IMR-90 (cell line): ENCODE measurements at regions not wholly inside any gene's neighbourhood (a gene's known extent, or its start where the extent isn't known, plus 50 kb on each side); places are given as distances from the start of the nearest gene placed in this dataset.
"Not testable (repeated sequence)": the region's sequence is repeated elsewhere in the genome, so short reads cannot be mapped to it uniquely, and the experiment has no call there.

ENCODE experiments used
- ATAC-seq: fragments of 200-7000 bp; cut with Tn5 transposase; 2 replicates; pipeline ENCODE4 v1.9.1; 2020; ENCODE audit warnings: low read depth, mild to moderate bottlenecking, moderate library complexity
- BruUV-seq: library from RNA; stranded (reverse); fragments of 400-500 nt; replicated peaks from 2 replicates; lab custom pipeline; 2021; lab: Mats Ljungman, UMichigan
- CTCF ChIA-PET: fragments of 300-600 bp; formaldehyde crosslinking; extraction: SDS; loops from one replicate; lab custom pipeline; 2021; ENCODE audit warnings: antibody characterized with exemption; lab: Yijun Ruan, JAX
- POLR2A ChIA-PET: fragments of 300-600 bp; sonication (Branson Sonifier 250); formaldehyde crosslinking; loops from one replicate; lab custom pipeline; 2022; ENCODE audit warnings: antibody characterized with exemption; ENCODE audit not compliant: unreplicated experiment; lab: Charles Lee
- DNase-seq: peaks from one replicate; pipeline ENCODE4 v3.0.0; 2013
- H2AFZ ChIP-seq: replicated peaks from 2 replicates; pipeline ENCODE3; 2013; ENCODE audit warnings: low read length, mild to moderate bottlenecking; ENCODE audit not compliant: poor library complexity
- H2AK5ac ChIP-seq: 2 replicates; pipeline ENCODE4 v1.6.1; 2013; ENCODE audit warnings: low read depth, low read length, inconsistent platforms
- H2AK9ac ChIP-seq: replicated peaks from 2 replicates; pipeline ENCODE3; 2013; ENCODE audit warnings: mild to moderate bottlenecking, low read depth, low read length, moderate library complexity; ENCODE audit not compliant: poor library complexity
- H2BK120ac ChIP-seq: 2 replicates; pipeline ENCODE4 v1.6.1; 2013; ENCODE audit warnings: low read depth, low read length, inconsistent platforms
- H2BK15ac ChIP-seq: 3 replicates; pipeline ENCODE4 v1.6.1; 2013; ENCODE audit warnings: low read depth, low read length, inconsistent platforms
- H2BK20ac ChIP-seq: 2 replicates; pipeline ENCODE4 v1.6.1; 2013; ENCODE audit warnings: low read depth, mild to moderate bottlenecking, inconsistent platforms, low read length, moderate library complexity
- H2BK5ac ChIP-seq: 2 replicates; pipeline ENCODE4 v1.6.1; 2013; ENCODE audit warnings: mild to moderate bottlenecking, low read depth, low read length, inconsistent platforms; ENCODE audit not compliant: poor library complexity, severe bottlenecking
- H3K14ac ChIP-seq: replicated peaks from 2 replicates; pipeline ENCODE4 v1.6.1; 2013; ENCODE audit warnings: low read depth, low read length, inconsistent platforms
- H3K18ac ChIP-seq: 2 replicates; pipeline ENCODE4 v1.6.1; 2013; ENCODE audit warnings: low read depth, low read length, control low read depth
- H3K23ac ChIP-seq: 2 replicates; pipeline ENCODE4 v1.6.1; 2013; ENCODE audit warnings: low read depth, low read length, inconsistent platforms
- H3K27ac ChIP-seq: 2 replicates; pipeline ENCODE4 v1.5.1; 2013; ENCODE audit warnings: mild to moderate bottlenecking, control low read depth, low read length; ENCODE audit not compliant: insufficient read depth
- H3K27me3 ChIP-seq: 2 replicates; pipeline ENCODE4 v1.6.1; 2013; ENCODE audit warnings: low read length; ENCODE audit not compliant: control insufficient read depth, insufficient read depth
- H3K36me3 ChIP-seq: 2 replicates; pipeline ENCODE4 v1.6.1; 2013; ENCODE audit warnings: low read length, mixed read lengths; ENCODE audit not compliant: control insufficient read depth, insufficient read depth
- H3K4ac ChIP-seq: 2 replicates; pipeline ENCODE4 v1.6.1; 2013; ENCODE audit warnings: low read depth, low read length, inconsistent platforms
- H3K4me1 ChIP-seq: 2 replicates; pipeline ENCODE4 v1.6.1; 2013; ENCODE audit warnings: low read length, mixed read lengths; ENCODE audit not compliant: control insufficient read depth, insufficient read depth
- H3K4me2 ChIP-seq: 2 replicates; pipeline ENCODE4 v1.6.1; 2013; ENCODE audit warnings: low read depth, mild to moderate bottlenecking, control low read depth, low read length, moderate library complexity
- H3K4me3 ChIP-seq: 2 replicates; pipeline ENCODE4 v1.5.1; 2013; ENCODE audit warnings: low read depth, mild to moderate bottlenecking, control low read depth, low read length, moderate library complexity; ENCODE audit not compliant: insufficient read depth
- H3K56ac ChIP-seq: 2 replicates; pipeline ENCODE4 v1.6.1; 2013; ENCODE audit warnings: low read length, inconsistent platforms; ENCODE audit not compliant: insufficient read depth; ENCODE audit errors: extremely low read depth
- H3K79me1 ChIP-seq, 2 experiments: 2 replicates each; pipeline ENCODE4 v1.6.1; 2013; ENCODE audit warnings: low read length in 2 of 2, inconsistent platforms in 1 of 2, low read depth in 1 of 2
- H3K9ac ChIP-seq: 2 replicates; pipeline ENCODE4 v1.6.1; 2013; ENCODE audit warnings: low read depth, low read length, control low read depth
- H3K9me1 ChIP-seq: 2 replicates; pipeline ENCODE4 v1.6.1; 2013; ENCODE audit warnings: low read length, inconsistent platforms; ENCODE audit not compliant: insufficient read depth
- H3K9me3 ChIP-seq: 2 replicates; pipeline ENCODE4 v1.6.1; 2013; ENCODE audit warnings: low read length; ENCODE audit not compliant: control insufficient read depth, insufficient read depth
- H4K20me1 ChIP-seq: 2 replicates; pipeline ENCODE4 v1.6.1; 2013; ENCODE audit warnings: low read length, inconsistent platforms; ENCODE audit not compliant: insufficient read depth
- H4K5ac ChIP-seq: 2 replicates; pipeline ENCODE4 v1.6.1; 2013; ENCODE audit warnings: mild to moderate bottlenecking, low read depth, low read length, control low read depth
- H4K8ac ChIP-seq, 2 experiments: 2 replicates each; pipeline ENCODE4 v1.6.1; 2013; ENCODE audit warnings: low read depth in 2 of 2, low read length in 2 of 2, control low read depth in 1 of 2, inconsistent platforms in 1 of 2
- H4K91ac ChIP-seq: 2 replicates; pipeline ENCODE4 v1.6.1; 2013; ENCODE audit warnings: low read depth, low read length, inconsistent platforms; ENCODE audit not compliant: insufficient read depth
- BHLHE40 ChIP-seq: fragments of 150-350 bp; IDR thresholded peaks from 2 replicates; pipeline ENCODE4 v1.6.1; 2016; ENCODE audit warnings: mild to moderate bottlenecking, low read depth, low read length
- FOS ChIP-seq: fragments of 150-350 bp; IDR thresholded peaks from 2 replicates; pipeline ENCODE4 v1.6.1; 2016; ENCODE audit warnings: low read depth, low read length
- MAFK ChIP-seq: IDR thresholded peaks from 2 replicates; pipeline ENCODE4 v1.6.1; 2012; ENCODE audit warnings: low read depth, low read length, improper control_type of control experiment
- MAZ ChIP-seq: IDR thresholded peaks from 2 replicates; pipeline ENCODE4 v1.6.1; 2012; ENCODE audit warnings: low read depth, mild to moderate bottlenecking, low read length, improper control_type of control experiment, moderate library complexity, borderline replicate concordance
- POLR2A ChIP-seq: IDR thresholded peaks from 2 replicates; pipeline ENCODE4 v1.6.1; 2012; ENCODE audit warnings: mild to moderate bottlenecking, low read depth, low read length
- RCOR1 ChIP-seq: IDR thresholded peaks from 2 replicates; pipeline ENCODE4 v1.6.1; 2012; ENCODE audit warnings: mild to moderate bottlenecking, low read length, improper control_type of control experiment; ENCODE audit not compliant: insufficient replicate concordance
- SMC3 ChIP-seq: fragments of 150-350 bp; IDR thresholded peaks from 2 replicates; pipeline ENCODE4 v1.6.1; 2016; ENCODE audit warnings: low read depth, mild to moderate bottlenecking, antibody characterized with exemption, low read length, moderate library complexity
- WGBS, 2 experiments: methylation state at CpG; one replicate each; pipeline versions ENCODE4 v1.1.5 to v1.1.7; 2013; ENCODE audit warnings: missing lambda C conversion rate in 2 of 2; ENCODE audit not compliant: insufficient read length in 1 of 2; ENCODE audit errors: extremely low coverage in 2 of 2; 5-methylcytosine and 5-hydroxymethylcytosine counted together
- dilution Hi-C: fragments of 300-500 bp; cut with HindIII; formaldehyde crosslinking; loops from one replicate; pipeline ENCODE4 v1.14.3; 2018; ENCODE audit warnings: low sequenced_read_pairs; ENCODE audit not compliant: unreplicated experiment
- in situ Hi-C: fragments of 300-500 bp; cut with MboI; formaldehyde crosslinking; loops from 3 replicates; pipeline ENCODE4 v1.14.3; 2019; ENCODE audit warnings: low sequenced_read_pairs, inconsistent platforms, mixed read lengths
- intact Hi-C: fragments of 100-400 bp; cut with micrococcal nuclease; formaldehyde crosslinking; loops from 2 replicates; pipeline ENCODE4 v1.10.0; 2022
- TF ChIP-seq, protein P1 (sequence below): conservative IDR thresholded peaks from 2 replicates; pipeline ENCODE4 v1.5.1; 2012; ENCODE audit warnings: mild to moderate bottlenecking, low read depth, low read length, improper control_type of control experiment

DNA sequence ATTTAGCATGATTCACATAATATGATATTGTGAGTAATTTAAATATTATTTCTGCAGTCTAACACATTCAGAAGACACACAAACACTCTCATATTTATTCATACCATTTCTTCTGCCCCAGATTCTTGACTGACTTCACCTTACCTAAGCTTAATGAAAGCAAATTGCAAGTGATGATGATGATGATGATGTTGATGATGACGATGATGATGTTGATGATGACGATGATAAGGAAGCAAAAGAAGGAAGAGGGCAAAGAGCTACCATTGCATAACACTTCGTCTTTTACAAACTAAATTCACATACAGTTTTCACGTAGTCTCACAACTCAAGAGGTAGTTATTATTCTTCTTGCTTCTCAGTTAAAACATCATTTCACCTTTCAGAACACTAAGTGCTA is 404.7 kb downstream of the NAF1 start:
- H4K8ac ChIP-seq: no peak overlapping the region
- H3K18ac ChIP-seq: no peak overlapping the region
- H3K27me3 ChIP-seq: no peaks in the 10 kb centered on the region
- intact Hi-C loops: no loop called here
- H2AK5ac ChIP-seq: no peak overlapping the region
- in situ Hi-C loops: no loop called here
- peaks cover 4% of the 10 kb centered on the region for H3K9me3 ChIP-seq
- H4K91ac ChIP-seq: no peak overlapping the region
- H3K23ac ChIP-seq: no peak overlapping the region
- no peak overlapping the region for H2BK5ac ChIP-seq
- DNase-seq (no peak), ATAC-seq (no peak)
- H3K79me1 ChIP-seq: no peaks in the 10 kb centered on the region
- no peaks in the 10 kb centered on the region for H3K4me1 ChIP-seq
- no peak overlapping the region for H2BK15ac ChIP-seq
- WGBS, 2 experiments: 100% methylated on average over 2 of the region's 4 CpGs; no CpG with 5 or more reads in 1 of the 2 experiments
- H2BK20ac ChIP-seq: no peak overlapping the region
- H3K9me1 ChIP-seq: no peaks in the 10 kb centered on the region
- no peak overlapping the region for H3K4ac ChIP-seq
- ChIA-PET POLR2A (no interaction called here), CTCF (no interaction called here)
- H3K4me2 ChIP-seq: no peak overlapping the region
- H3K9ac ChIP-seq: no peak overlapping the region
- no peak overlapping the region for H2BK120ac ChIP-seq
- H3K4me3 ChIP-seq: no peak overlapping the region
- TF ChIP-seq, protein P1, sequence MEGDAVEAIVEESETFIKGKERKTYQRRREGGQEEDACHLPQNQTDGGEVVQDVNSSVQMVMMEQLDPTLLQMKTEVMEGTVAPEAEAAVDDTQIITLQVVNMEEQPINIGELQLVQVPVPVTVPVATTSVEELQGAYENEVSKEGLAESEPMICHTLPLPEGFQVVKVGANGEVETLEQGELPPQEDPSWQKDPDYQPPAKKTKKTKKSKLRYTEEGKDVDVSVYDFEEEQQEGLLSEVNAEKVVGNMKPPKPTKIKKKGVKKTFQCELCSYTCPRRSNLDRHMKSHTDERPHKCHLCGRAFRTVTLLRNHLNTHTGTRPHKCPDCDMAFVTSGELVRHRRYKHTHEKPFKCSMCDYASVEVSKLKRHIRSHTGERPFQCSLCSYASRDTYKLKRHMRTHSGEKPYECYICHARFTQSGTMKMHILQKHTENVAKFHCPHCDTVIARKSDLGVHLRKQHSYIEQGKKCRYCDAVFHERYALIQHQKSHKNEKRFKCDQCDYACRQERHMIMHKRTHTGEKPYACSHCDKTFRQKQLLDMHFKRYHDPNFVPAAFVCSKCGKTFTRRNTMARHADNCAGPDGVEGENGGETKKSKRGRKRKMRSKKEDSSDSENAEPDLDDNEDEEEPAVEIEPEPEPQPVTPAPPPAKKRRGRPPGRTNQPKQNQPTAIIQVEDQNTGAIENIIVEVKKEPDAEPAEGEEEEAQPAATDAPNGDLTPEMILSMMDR: no peak
- TF ChIP-seq SMC3 (no peak), MAFK (no peak), FOS (no peak), POLR2A (no peak), MAZ (no peak), RCOR1 (no peak), BHLHE40 (no peak)
- H4K5ac ChIP-seq: no peak overlapping the region
- no peak overlapping the region for H3K27ac ChIP-seq
- no peak overlapping the region for H3K56ac ChIP-seq
- no peak overlapping the region for H2AK9ac ChIP-seq
- no peaks in the 10 kb centered on the region for H4K20me1 ChIP-seq
- BruUV-seq: no TSS peak
- no peak overlapping the region for H3K14ac ChIP-seq
- dilution Hi-C loops: no loop called here
- no peak overlapping the region for H2AFZ ChIP-seq
- no peaks in the 10 kb centered on the region for H3K36me3 ChIP-seq

DNA sequence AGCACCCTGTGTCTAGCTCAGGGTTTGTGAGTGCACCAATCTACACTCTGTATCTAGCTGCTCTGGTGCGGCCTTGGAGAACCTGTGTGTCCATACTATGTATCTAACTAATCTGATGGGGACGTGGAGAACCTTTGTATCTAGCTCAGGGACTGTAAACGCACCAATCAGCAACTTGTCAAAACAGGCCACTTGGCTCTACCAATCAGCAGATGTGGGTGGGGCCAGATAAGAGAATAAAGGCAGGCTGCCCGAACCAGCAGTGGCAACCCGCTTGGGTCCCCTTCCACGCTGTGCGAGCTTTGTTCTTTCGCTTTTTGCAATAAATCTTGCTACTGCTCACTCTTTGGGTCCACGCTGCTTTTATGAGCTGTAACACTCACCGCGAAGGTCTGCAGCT is 426.5 kb downstream of the NAF1 start:
- intact Hi-C loops, dilution Hi-C loops, BruUV-seq: not testable (repeated sequence)

More for the DNA sequence above, 426.5 kb downstream of the NAF1 start:
- H3K4me1 ChIP-seq, H3K36me3 ChIP-seq, ATAC-seq, POLR2A ChIA-PET, H3K79me1 ChIP-seq, H4K91ac ChIP-seq, H2BK5ac ChIP-seq, H2AFZ ChIP-seq, H4K8ac ChIP-seq, H3K4me3 ChIP-seq, CTCF ChIA-PET, H2BK20ac ChIP-seq, H2BK120ac ChIP-seq, H2AK9ac ChIP-seq, H3K9me3 ChIP-seq, H3K4me2 ChIP-seq, H2BK15ac ChIP-seq, H4K20me1 ChIP-seq, H3K9ac ChIP-seq, H3K27me3 ChIP-seq, H3K18ac ChIP-seq, H3K4ac ChIP-seq, H3K56ac ChIP-seq, H2AK5ac ChIP-seq, H4K5ac ChIP-seq, H3K23ac ChIP-seq, H3K9me1 ChIP-seq, H3K27ac ChIP-seq, H3K14ac ChIP-seq, in situ Hi-C loops, DNase-seq: not testable (repeated sequence)
- WGBS, 2 experiments: no CpG with 5 or more reads among the region's 11 CpGs
